IMR-90 (cell line): ENCODE measurements at regions not wholly inside any gene's neighbourhood (a gene's known extent, or its start where the extent isn't known, plus 50 kb on each side); places are given as distances from the start of the nearest gene placed in this dataset.

Experiments used
- ATAC-seq: fragments of 200-7000 bp; cut with Tn5 transposase; 2 replicates; pipeline ENCODE4 v1.9.1; 2020; ENCODE audit warnings: low read depth, mild to moderate bottlenecking, moderate library complexity
- BruUV-seq: library from RNA; stranded (reverse); fragments of 400-500 nt; replicated peaks from 2 replicates; lab custom pipeline; 2021; lab: Mats Ljungman, UMichigan
- CTCF ChIA-PET: fragments of 300-600 bp; formaldehyde crosslinking; extraction: SDS; loops from one replicate; lab custom pipeline; 2021; ENCODE audit warnings: antibody characterized with exemption; lab: Yijun Ruan, JAX
- POLR2A ChIA-PET: fragments of 300-600 bp; sonication (Branson Sonifier 250); formaldehyde crosslinking; loops from one replicate; lab custom pipeline; 2022; ENCODE audit warnings: antibody characterized with exemption; ENCODE audit not compliant: unreplicated experiment; lab: Charles Lee
- DNase-seq: peaks from one replicate; pipeline ENCODE4 v3.0.0; 2013
- H2AFZ ChIP-seq: replicated peaks from 2 replicates; pipeline ENCODE3; 2013; ENCODE audit warnings: low read length, mild to moderate bottlenecking; ENCODE audit not compliant: poor library complexity
- H2AK5ac ChIP-seq: 2 replicates; pipeline ENCODE4 v1.6.1; 2013; ENCODE audit warnings: low read depth, low read length, inconsistent platforms
- H2AK9ac ChIP-seq: replicated peaks from 2 replicates; pipeline ENCODE3; 2013; ENCODE audit warnings: mild to moderate bottlenecking, low read depth, low read length, moderate library complexity; ENCODE audit not compliant: poor library complexity
- H2BK120ac ChIP-seq: 2 replicates; pipeline ENCODE4 v1.6.1; 2013; ENCODE audit warnings: low read depth, low read length, inconsistent platforms
- H2BK15ac ChIP-seq: 3 replicates; pipeline ENCODE4 v1.6.1; 2013; ENCODE audit warnings: low read depth, low read length, inconsistent platforms
- H2BK20ac ChIP-seq: 2 replicates; pipeline ENCODE4 v1.6.1; 2013; ENCODE audit warnings: low read depth, mild to moderate bottlenecking, inconsistent platforms, low read length, moderate library complexity
- H2BK5ac ChIP-seq: 2 replicates; pipeline ENCODE4 v1.6.1; 2013; ENCODE audit warnings: mild to moderate bottlenecking, low read depth, low read length, inconsistent platforms; ENCODE audit not compliant: poor library complexity, severe bottlenecking
- H3K14ac ChIP-seq: replicated peaks from 2 replicates; pipeline ENCODE4 v1.6.1; 2013; ENCODE audit warnings: low read depth, low read length, inconsistent platforms
- H3K18ac ChIP-seq: 2 replicates; pipeline ENCODE4 v1.6.1; 2013; ENCODE audit warnings: low read depth, low read length, control low read depth
- H3K23ac ChIP-seq: 2 replicates; pipeline ENCODE4 v1.6.1; 2013; ENCODE audit warnings: low read depth, low read length, inconsistent platforms
- H3K27ac ChIP-seq: 2 replicates; pipeline ENCODE4 v1.5.1; 2013; ENCODE audit warnings: mild to moderate bottlenecking, control low read depth, low read length; ENCODE audit not compliant: insufficient read depth
- H3K27me3 ChIP-seq: 2 replicates; pipeline ENCODE4 v1.6.1; 2013; ENCODE audit warnings: low read length; ENCODE audit not compliant: control insufficient read depth, insufficient read depth
- H3K36me3 ChIP-seq: 2 replicates; pipeline ENCODE4 v1.6.1; 2013; ENCODE audit warnings: low read length, mixed read lengths; ENCODE audit not compliant: control insufficient read depth, insufficient read depth
- H3K4ac ChIP-seq: 2 replicates; pipeline ENCODE4 v1.6.1; 2013; ENCODE audit warnings: low read depth, low read length, inconsistent platforms
- H3K4me1 ChIP-seq: 2 replicates; pipeline ENCODE4 v1.6.1; 2013; ENCODE audit warnings: low read length, mixed read lengths; ENCODE audit not compliant: control insufficient read depth, insufficient read depth
- H3K4me2 ChIP-seq: 2 replicates; pipeline ENCODE4 v1.6.1; 2013; ENCODE audit warnings: low read depth, mild to moderate bottlenecking, control low read depth, low read length, moderate library complexity
- H3K4me3 ChIP-seq: 2 replicates; pipeline ENCODE4 v1.5.1; 2013; ENCODE audit warnings: low read depth, mild to moderate bottlenecking, control low read depth, low read length, moderate library complexity; ENCODE audit not compliant: insufficient read depth
- H3K56ac ChIP-seq: 2 replicates; pipeline ENCODE4 v1.6.1; 2013; ENCODE audit warnings: low read length, inconsistent platforms; ENCODE audit not compliant: insufficient read depth; ENCODE audit errors: extremely low read depth
- H3K79me1 ChIP-seq, 2 experiments: 2 replicates each; pipeline ENCODE4 v1.6.1; 2013; ENCODE audit warnings: low read length in 2 of 2, inconsistent platforms in 1 of 2, low read depth in 1 of 2
- H3K9ac ChIP-seq: 2 replicates; pipeline ENCODE4 v1.6.1; 2013; ENCODE audit warnings: low read depth, low read length, control low read depth
- H3K9me1 ChIP-seq: 2 replicates; pipeline ENCODE4 v1.6.1; 2013; ENCODE audit warnings: low read length, inconsistent platforms; ENCODE audit not compliant: insufficient read depth
- H3K9me3 ChIP-seq: 2 replicates; pipeline ENCODE4 v1.6.1; 2013; ENCODE audit warnings: low read length; ENCODE audit not compliant: control insufficient read depth, insufficient read depth
- H4K20me1 ChIP-seq: 2 replicates; pipeline ENCODE4 v1.6.1; 2013; ENCODE audit warnings: low read length, inconsistent platforms; ENCODE audit not compliant: insufficient read depth
- H4K5ac ChIP-seq: 2 replicates; pipeline ENCODE4 v1.6.1; 2013; ENCODE audit warnings: mild to moderate bottlenecking, low read depth, low read length, control low read depth
- H4K8ac ChIP-seq, 2 experiments: 2 replicates each; pipeline ENCODE4 v1.6.1; 2013; ENCODE audit warnings: low read depth in 2 of 2, low read length in 2 of 2, control low read depth in 1 of 2, inconsistent platforms in 1 of 2
- H4K91ac ChIP-seq: 2 replicates; pipeline ENCODE4 v1.6.1; 2013; ENCODE audit warnings: low read depth, low read length, inconsistent platforms; ENCODE audit not compliant: insufficient read depth
- CEBPB ChIP-seq: IDR thresholded peaks from 2 replicates; pipeline ENCODE4 v1.6.1; 2012; ENCODE audit warnings: low read depth, low read length, improper control_type of control experiment
- MAFK ChIP-seq: IDR thresholded peaks from 2 replicates; pipeline ENCODE4 v1.6.1; 2012; ENCODE audit warnings: low read depth, low read length, improper control_type of control experiment
- MAZ ChIP-seq: IDR thresholded peaks from 2 replicates; pipeline ENCODE4 v1.6.1; 2012; ENCODE audit warnings: low read depth, mild to moderate bottlenecking, low read length, improper control_type of control experiment, moderate library complexity, borderline replicate concordance
- MXI1 ChIP-seq: IDR thresholded peaks from 2 replicates; pipeline ENCODE4 v1.6.1; 2012; ENCODE audit warnings: low read depth, mild to moderate bottlenecking, low read length, moderate library complexity, borderline replicate concordance
- NFE2L2 ChIP-seq: fragments of 150-350 bp; IDR thresholded peaks from 2 replicates; pipeline ENCODE4 v1.6.1; 2016; ENCODE audit warnings: low read depth, mild to moderate bottlenecking, low read length
- RAD21 ChIP-seq: IDR thresholded peaks from 2 replicates; pipeline ENCODE4 v1.6.1; 2012; ENCODE audit warnings: low read length, improper control_type of control experiment
- RCOR1 ChIP-seq: IDR thresholded peaks from 2 replicates; pipeline ENCODE4 v1.6.1; 2012; ENCODE audit warnings: mild to moderate bottlenecking, low read length, improper control_type of control experiment; ENCODE audit not compliant: insufficient replicate concordance
- RFX5 ChIP-seq: IDR thresholded peaks from 2 replicates; pipeline ENCODE4 v1.8.0; 2012; ENCODE audit warnings: low read depth, mild to moderate bottlenecking, low read length, moderate library complexity
- SMC3 ChIP-seq: fragments of 150-350 bp; IDR thresholded peaks from 2 replicates; pipeline ENCODE4 v1.6.1; 2016; ENCODE audit warnings: low read depth, mild to moderate bottlenecking, antibody characterized with exemption, low read length, moderate library complexity
- WGBS, 2 experiments: methylation state at CpG; one replicate each; pipeline versions ENCODE4 v1.1.5 to v1.1.7; 2013; ENCODE audit warnings: missing lambda C conversion rate in 2 of 2; ENCODE audit not compliant: insufficient read length in 1 of 2; ENCODE audit errors: extremely low coverage in 2 of 2; 5-methylcytosine and 5-hydroxymethylcytosine counted together
- dilution Hi-C: fragments of 300-500 bp; cut with HindIII; formaldehyde crosslinking; loops from one replicate; pipeline ENCODE4 v1.14.3; 2018; ENCODE audit warnings: low sequenced_read_pairs; ENCODE audit not compliant: unreplicated experiment
- in situ Hi-C: fragments of 300-500 bp; cut with MboI; formaldehyde crosslinking; loops from 3 replicates; pipeline ENCODE4 v1.14.3; 2019; ENCODE audit warnings: low sequenced_read_pairs, inconsistent platforms, mixed read lengths
- intact Hi-C: fragments of 100-400 bp; cut with micrococcal nuclease; formaldehyde crosslinking; loops from 2 replicates; pipeline ENCODE4 v1.10.0; 2022
- TF ChIP-seq, protein P1 (sequence below): conservative IDR thresholded peaks from 2 replicates; pipeline ENCODE4 v1.5.1; 2012; ENCODE audit warnings: mild to moderate bottlenecking, low read depth, low read length, improper control_type of control experiment
- TF ChIP-seq, protein P2 (sequence below): fragments of 150-350 bp; IDR thresholded peaks from 2 replicates; pipeline ENCODE4 v1.6.1; 2016; ENCODE audit warnings: low read depth, mild to moderate bottlenecking, low read length, moderate library complexity, borderline replicate concordance
- TF ChIP-seq, protein P3 (sequence below): fragments of 150-350 bp; IDR thresholded peaks from 2 replicates; pipeline ENCODE4 v1.6.1; 2017; ENCODE audit warnings: mild to moderate bottlenecking, antibody characterized with exemption, low read length, low read depth

DNA sequence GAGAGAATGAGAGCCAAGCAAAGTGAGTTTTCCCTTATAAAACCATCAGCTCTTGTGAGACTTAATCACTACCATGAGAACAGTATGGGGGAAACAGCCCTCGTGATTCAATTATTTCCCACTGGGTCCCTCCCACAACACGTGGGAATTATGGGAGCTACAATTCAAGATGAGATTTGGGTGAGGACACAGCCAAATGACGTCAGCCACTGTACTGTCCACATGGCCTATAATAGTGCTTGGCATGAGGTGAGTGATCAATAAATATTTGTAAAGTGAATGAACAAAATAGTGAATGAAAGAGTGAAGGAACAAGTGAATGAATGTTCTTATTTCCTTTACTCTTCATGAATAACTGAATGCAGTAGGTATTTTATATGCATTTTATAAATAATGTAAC, 199.1 kb upstream of the GOT2 start:
- Histone ChIP-seq H2AK9ac (no peak overlapping the region), H3K27me3 (no peaks in the 10 kb centered on the region), H4K5ac (no peak overlapping the region), H3K9me3 (no peaks in the 10 kb centered on the region; the same call in 1 of the 2 replicates), H3K14ac (no peak overlapping the region), H3K56ac (no peak overlapping the region), H3K23ac (no peak overlapping the region), H4K20me1 (no peaks in the 10 kb centered on the region), H2BK5ac (no peak overlapping the region), H3K27ac (no peak overlapping the region), H3K9ac (no peak overlapping the region), H2AFZ (no peak overlapping the region), H3K79me1 (no peaks in the 10 kb centered on the region), H3K4me1 (no peaks in the 10 kb centered on the region), H2BK15ac (no peak overlapping the region), H2BK20ac (no peak overlapping the region), H4K91ac (no peak overlapping the region), H3K4me3 (no peak overlapping the region), H3K9me1 (no peaks in the 10 kb centered on the region), H2AK5ac (no peak overlapping the region), H2BK120ac (no peak overlapping the region), H3K18ac (no peak overlapping the region), H3K36me3 (no peaks in the 10 kb centered on the region), H3K4ac (no peak overlapping the region), H3K4me2 (no peak overlapping the region), H4K8ac (no peak overlapping the region)
- TF ChIP-seq, protein P1, sequence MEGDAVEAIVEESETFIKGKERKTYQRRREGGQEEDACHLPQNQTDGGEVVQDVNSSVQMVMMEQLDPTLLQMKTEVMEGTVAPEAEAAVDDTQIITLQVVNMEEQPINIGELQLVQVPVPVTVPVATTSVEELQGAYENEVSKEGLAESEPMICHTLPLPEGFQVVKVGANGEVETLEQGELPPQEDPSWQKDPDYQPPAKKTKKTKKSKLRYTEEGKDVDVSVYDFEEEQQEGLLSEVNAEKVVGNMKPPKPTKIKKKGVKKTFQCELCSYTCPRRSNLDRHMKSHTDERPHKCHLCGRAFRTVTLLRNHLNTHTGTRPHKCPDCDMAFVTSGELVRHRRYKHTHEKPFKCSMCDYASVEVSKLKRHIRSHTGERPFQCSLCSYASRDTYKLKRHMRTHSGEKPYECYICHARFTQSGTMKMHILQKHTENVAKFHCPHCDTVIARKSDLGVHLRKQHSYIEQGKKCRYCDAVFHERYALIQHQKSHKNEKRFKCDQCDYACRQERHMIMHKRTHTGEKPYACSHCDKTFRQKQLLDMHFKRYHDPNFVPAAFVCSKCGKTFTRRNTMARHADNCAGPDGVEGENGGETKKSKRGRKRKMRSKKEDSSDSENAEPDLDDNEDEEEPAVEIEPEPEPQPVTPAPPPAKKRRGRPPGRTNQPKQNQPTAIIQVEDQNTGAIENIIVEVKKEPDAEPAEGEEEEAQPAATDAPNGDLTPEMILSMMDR: no peak
- TF ChIP-seq, protein P2, sequence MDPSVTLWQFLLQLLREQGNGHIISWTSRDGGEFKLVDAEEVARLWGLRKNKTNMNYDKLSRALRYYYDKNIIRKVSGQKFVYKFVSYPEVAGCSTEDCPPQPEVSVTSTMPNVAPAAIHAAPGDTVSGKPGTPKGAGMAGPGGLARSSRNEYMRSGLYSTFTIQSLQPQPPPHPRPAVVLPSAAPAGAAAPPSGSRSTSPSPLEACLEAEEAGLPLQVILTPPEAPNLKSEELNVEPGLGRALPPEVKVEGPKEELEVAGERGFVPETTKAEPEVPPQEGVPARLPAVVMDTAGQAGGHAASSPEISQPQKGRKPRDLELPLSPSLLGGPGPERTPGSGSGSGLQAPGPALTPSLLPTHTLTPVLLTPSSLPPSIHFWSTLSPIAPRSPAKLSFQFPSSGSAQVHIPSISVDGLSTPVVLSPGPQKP: no peak
- TF ChIP-seq RAD21: no peak
- no peak for TF ChIP-seq SMC3
- TF ChIP-seq NFE2L2: no peak
- TF ChIP-seq RCOR1: no peak
- TF ChIP-seq MXI1: no peak
- no peak for TF ChIP-seq MAFK
- no peak for TF ChIP-seq MAZ
- TF ChIP-seq, protein P3, sequence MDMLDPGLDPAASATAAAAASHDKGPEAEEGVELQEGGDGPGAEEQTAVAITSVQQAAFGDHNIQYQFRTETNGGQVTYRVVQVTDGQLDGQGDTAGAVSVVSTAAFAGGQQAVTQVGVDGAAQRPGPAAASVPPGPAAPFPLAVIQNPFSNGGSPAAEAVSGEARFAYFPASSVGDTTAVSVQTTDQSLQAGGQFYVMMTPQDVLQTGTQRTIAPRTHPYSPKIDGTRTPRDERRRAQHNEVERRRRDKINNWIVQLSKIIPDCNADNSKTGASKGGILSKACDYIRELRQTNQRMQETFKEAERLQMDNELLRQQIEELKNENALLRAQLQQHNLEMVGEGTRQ: no peak
- no peak for TF ChIP-seq CEBPB
- TF ChIP-seq RFX5: no peak
- in situ Hi-C loops (no loop called here), dilution Hi-C loops (no loop called here), intact Hi-C loops (no loop called here)
- DNase-seq: no peak
- ATAC-seq: no peak
- BruUV-seq: no TSS peak
- CTCF ChIA-PET: interaction anchor here (0.6 kb wide), 1 partner anchor 15 kb away, joined by 3 read pairs; no protein-coding TSS in a partner anchor
- POLR2A ChIA-PET: no interaction called here
- WGBS, 2 experiments: no CpG with 5 or more reads among the region's 3 CpGs
